HS-27A (cell line): ENCODE measurements at regions not wholly inside any gene's neighbourhood (a gene's known extent, or its start where the extent isn't known, plus 50 kb on each side); places are given as distances from the start of the nearest gene placed in this dataset.
"Not testable (repeated sequence)": the region's sequence is repeated elsewhere in the genome, so short reads cannot be mapped to it uniquely, and the experiment has no call there.

Source experiments
- DNase-seq: peaks from one replicate; pipeline ENCODE4 v3.0.0-alpha.2; 2012; ENCODE audit warnings: low read depth, missing footprints

DNA sequence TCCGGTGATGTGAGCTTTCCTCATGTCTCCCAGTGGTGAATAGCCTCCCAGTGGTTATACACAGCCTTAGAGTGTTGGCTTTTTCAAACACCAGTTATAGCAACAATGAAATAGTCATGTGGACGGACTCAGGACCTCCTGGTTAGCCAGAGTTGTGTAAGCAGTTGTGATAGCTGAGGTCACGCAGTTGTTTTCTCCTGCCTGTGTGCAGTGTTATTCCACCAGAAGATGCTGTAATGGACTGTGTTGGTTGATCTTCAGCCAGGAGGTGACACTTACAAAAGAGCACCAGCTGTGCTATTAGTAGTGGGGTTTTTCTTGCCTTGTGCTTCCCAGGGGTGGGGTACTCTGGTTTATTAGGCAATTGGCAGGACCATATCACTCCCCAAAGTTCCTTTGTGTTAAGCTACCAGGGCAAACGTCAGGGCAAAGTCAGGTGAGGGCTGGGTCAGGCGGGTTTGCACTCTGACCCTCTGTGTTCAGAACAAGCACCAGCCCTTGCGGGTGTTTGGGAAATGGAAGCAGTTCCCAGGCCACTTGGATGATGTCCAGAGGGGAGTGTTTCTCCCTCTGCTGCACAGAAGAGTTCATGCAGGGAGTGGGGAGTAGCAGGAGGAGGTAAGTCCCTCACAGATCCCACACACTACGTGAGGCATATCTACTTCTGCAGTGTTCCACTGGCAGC is 252.6 kb downstream of the TMEM47 start:
- no peak for DNase-seq

DNA sequence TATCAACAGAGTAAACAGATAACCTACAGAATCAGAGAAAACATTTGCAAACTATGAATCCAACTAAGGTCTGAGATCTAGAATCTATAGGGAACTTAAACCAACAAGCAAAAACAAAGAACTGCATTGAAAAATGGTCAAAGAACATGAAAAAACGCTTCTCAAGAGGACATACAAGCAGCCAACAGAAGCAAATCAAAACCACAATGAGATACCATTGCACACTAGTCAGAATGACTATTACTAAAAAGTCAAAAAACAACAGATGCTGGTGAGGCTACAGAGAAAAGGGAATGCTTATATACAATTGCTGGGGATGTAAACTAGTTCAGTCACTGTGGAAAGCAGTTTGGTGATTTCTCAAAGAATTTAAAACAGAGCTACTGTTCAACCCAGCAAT is 255.7 kb downstream of the TMEM47 start:
- DNase-seq = no peak

DNA sequence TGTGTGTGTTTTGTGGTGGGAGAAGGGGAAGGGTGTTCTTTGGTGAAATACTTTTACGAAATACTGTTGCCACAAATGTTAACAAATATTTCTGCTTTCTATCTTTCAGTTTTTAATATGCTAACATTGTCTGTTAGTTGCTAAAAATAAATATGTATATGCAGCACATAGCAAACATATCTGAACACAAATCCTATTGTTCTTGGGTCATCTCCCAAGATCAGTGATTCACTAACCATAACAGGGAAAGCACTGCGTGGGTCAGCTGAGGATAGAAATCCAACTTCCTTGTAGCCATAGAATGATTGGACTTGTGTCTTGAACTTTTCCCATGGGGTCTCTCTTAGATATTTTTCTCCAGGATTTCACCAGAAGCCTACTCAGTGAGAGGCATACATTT is 250.3 kb upstream of the FAM47A start:
- DNase-seq = no peak

DNA sequence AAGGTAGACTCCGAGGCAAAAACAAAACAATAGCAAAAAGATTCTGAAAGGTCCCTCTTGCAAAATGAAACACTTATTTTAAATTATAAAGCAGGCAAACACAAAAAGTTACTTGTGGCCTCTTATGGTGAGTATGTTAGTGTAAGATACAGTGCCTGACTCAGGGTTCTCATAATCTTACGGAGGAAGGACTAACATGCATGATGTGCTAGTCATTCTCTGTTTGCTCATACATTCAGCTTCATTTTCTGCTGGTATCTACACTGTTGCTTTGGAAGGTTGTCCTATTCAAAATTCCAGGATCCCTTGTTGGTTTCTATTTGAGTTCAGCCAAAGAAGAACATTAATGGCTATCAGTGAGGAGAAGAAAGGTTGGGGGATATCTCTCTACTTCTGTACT is 249.1 kb upstream of the FAM47A start:
- DNase-seq = no peak

DNA sequence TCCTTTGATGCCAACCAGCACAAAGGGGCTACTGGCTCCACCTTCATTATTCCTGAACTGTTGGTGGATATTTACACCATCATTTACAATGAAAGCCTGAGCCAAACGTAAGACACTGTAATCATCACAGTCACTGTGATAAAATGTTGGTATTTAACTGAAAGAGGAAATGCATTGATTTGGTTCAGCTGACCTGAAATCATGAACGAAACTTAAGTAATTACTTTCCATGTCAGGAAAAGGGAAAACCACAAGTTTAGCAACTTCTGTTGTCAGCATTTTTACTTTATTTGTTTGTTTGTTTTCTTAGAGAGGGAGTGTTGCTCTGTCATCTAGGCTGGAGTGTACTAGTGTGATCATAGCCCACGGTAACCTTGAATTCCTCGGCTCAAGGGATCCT is 247.8 kb upstream of the FAM47A start:
- no peak for DNase-seq

DNA sequence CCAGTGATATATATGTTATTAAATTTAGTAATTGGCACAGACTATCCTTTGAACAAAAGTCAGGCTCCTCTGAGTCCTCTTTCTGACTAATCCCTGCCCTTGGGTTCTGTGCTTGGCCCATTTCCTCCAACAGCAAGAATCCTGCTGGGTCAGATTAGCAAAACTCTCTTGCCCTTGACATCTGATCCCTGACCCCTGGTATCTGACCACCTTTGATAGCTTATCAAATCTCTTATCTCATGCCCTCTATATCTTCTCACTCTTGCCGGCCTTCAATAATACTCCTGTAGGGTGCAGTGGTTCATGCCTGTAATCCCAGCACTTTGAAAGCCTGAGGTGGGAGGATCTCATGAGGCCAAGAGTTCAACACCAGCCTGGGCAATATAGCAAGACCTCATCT is 245.5 kb upstream of the FAM47A start:
- no peak for DNase-seq

DNA sequence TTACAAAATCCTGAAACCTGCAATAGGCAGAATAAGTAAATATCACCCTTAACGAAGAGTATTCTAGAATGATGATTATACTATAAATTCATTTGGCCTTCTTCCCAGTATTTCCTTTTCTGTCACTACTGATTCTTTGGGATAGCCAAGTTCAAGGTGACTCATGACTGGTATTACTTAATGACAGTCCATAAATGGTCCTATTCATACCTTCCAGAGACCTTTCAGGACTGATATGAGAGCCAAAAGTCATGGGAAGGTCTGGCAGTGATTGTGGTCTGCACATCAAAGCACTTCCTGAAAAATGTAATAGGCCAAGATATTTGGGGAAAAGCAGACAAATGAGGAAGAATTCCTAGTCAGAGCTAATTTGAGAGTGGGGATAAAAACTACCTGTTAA is 239.6 kb upstream of the FAM47A start:
- no peak for DNase-seq

DNA sequence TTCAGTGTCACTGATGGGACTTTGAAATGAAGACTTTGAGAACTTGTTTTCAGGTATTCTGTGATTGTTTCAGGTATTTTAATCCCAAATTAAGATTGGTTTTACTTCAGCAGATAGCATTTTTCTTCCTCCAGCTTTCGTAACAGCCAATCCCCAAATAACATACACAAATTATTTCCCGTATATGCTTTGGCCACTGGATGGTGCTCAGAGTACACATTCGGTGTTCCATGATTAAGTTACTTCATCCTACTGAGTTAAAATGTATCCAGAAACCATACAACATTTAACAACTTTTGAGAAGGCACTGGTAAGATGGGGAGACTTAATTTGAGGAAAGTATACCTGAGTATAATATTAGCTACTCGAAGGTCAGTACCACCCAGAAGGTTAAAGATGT is 233.4 kb upstream of the FAM47A start:
- DNase-seq = no peak

DNA sequence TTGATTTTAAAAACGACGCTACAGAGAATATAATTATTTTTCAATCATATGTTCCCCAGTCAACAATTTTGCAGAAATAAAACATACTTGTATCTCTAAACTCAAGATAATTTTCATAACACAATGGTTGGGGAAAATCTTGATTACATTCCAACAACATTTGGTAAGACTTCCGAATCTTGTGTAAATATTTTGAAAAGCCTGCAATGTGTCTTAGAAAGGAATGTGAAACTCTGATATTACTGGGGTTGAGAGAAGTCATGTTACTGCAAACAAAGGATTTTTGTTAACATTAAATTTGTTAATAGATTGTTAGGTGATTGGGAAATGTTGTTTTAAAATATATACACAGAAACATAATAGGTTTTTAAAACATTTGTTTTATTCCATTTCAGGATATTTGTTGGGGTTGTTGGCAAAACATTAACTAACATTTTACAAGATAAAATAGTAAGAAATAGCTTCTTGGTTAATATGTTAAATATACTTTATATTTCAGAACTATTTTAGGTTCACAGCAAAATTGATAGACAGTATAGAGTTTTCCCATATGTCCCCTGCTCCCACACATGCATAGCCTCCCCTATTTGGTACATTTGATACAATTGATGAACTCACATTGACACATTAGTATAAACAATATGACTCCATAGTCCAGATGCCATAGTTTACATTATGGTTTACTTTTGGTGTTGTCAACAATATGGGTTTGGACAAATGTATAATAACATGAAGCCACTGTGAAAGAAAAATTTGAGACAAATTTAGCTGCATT is 218.6 kb upstream of the FAM47A start:
- DNase-seq = no peak

DNA sequence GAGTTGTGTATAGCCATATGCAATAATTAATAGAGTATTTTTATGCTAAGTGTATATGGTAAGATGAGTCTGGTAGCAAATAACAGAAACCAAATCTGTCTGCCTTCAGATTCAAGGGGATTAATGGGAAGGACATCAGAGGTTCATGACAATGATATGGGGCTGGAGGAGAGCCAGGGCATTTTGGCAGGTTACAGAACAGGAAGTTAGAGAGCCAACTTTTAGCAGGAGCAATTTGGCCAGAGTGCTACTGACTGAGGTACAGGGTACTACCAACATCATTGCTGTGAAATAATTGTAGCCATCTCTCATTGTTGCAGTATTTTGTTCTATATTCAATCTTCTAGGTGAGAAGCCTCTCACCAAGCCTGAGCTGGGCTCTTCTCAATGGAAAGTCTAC is 210.9 kb upstream of the FAM47A start:
- no peak for DNase-seq

DNA sequence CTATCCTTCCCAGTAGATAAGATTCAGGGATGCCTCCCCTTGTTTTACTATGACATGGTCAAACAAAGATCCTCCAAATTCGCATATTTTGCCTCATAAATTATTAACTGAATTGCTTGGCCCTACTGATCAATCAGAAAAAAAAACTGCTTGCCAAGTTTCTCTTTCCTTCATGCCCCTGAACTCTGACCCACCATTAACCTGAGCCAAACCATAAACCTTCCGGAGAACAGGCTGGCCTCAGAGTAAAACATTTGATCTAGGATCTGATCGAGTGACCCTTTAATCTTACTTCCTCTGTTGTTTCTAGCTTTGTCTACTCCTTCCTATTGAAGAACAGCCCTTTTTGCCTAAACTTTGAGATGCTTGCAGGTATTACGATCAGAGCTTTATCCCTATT is 209.7 kb upstream of the FAM47A start:
- DNase-seq = no peak

DNA sequence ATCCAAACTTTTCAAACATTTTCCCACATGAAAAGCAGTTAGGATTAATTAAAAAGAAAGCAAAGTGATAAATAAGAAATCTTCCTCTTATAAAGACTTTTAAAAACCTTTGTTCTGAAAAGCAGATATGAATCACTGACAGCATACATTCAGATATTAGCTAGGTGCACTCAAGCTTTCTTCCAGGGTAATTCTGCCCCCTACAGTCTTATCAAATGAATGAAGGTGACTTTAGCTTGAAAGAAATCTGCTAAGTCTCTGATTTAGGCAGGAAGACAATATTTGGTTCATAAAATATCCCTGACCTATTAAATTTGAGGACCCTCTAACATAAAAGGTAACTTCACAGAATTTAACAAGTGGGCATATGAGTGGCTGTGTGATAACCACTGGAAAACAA is 209.1 kb upstream of the FAM47A start:
- no peak for DNase-seq

DNA sequence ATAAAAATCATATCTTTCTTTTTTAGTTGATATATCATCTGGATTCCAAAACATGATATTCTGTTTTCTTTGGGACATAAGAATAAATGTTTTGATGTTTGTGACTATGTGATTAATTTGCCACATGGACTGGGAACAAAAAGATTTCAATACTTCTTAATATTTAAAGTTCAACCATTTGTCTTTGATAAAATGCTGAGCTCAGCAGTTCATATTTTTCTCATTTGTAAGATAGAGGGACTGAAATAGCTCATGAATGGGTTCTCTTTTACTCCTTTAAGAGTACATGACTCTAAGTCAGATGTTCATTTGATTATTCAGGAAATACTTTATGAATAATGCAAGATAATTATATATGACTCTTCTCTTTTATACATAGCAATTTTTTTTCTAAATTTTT is 205.9 kb upstream of the FAM47A start:
- DNase-seq = no peak

DNA sequence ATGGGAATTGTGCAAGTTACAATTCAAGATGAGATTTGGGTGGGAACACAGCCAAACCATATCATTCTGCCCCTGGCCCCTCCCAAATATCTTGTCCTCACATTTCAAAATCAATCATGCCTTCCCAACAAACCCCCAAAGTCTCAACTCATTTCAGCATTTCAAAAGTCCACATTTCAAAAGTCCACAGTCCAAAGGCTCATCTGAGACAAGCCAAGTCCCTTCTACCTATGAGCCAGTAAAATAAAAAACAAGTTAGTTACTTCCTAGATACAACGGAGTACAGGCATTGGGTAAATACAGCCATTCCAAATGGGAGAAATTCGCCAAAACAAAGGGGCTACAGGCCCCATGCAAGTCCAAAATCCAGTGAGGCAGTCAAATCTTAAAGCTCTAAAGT is 203.3 kb upstream of the FAM47A start:
- not testable (repeated sequence) for DNase-seq

DNA sequence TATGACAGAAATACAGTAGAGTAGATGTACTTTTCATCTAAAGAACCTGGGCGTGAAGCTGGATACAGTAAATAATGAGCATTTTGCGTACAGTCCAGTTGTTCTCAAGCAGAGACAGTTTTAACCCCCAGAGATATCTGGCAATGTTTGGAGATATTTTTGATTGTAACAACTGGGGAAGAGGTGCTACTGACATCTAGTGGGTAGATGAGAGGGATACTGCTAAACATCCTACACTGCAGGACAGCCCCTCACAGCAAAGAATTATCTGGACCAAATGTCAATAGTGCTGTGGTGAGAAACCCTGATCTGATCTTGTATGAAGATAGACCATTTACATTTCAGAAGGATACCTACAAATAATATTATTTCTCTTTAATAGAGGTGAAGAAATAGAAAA is 200.2 kb upstream of the FAM47A start:
- DNase-seq = no peak

DNA sequence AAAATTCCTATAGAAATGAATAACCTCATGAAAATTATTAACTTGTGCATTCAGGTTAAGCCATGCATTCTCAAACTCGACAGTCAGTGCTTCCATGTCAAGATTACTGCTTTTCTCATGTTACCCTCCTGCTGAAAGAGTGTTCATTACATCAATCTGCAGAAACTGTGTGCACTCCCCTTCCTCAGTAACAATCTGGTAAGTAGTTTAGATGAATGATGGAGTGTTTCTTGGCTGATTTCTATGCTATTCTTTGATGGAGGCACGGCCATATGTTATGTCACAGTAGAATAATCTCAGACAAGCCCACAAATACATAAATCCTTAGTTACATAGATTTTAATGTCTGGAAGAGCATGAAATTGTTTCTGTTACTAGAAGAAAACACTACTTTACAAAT is 193.3 kb upstream of the FAM47A start:
- no peak for DNase-seq

DNA sequence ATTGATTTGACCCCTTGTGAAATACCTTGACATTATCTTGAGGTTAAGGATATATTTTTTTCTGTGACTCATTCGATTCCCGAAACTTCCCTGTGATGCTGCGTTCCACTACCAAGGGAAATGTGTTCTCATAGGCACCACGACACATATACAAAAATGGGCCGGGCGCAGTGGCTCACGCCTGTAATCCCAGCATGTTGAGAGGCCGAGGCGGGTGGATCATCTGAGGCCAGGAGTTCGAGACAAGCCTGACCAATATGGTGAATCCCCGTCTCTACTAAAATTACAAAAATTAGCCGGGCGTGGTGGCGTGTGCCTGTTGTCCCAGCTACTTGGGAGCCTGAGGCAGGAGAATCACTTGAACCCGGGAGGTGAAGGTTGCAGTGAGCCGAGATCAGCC is 188.3 kb upstream of the FAM47A start:
- DNase-seq = not testable (repeated sequence)

DNA sequence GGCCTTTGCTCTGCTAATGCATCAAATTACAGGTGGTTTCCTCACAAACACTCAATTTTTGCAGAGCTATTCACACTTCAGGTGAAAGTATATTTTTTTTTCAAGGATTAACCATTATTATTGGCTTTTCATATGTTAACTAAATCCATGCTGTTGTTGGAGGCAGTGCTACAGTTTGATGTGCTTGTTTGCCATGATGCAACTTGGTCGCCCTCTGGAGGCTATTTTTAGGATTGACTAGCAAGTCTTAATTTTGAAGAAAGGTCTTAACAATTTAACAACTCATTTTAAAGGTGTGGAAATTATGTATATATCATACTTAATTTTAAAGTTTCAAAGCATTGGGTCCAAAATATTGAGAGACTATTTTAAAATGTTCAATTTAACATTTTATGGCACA is 168.8 kb upstream of the FAM47A start:
- DNase-seq = no peak

DNA sequence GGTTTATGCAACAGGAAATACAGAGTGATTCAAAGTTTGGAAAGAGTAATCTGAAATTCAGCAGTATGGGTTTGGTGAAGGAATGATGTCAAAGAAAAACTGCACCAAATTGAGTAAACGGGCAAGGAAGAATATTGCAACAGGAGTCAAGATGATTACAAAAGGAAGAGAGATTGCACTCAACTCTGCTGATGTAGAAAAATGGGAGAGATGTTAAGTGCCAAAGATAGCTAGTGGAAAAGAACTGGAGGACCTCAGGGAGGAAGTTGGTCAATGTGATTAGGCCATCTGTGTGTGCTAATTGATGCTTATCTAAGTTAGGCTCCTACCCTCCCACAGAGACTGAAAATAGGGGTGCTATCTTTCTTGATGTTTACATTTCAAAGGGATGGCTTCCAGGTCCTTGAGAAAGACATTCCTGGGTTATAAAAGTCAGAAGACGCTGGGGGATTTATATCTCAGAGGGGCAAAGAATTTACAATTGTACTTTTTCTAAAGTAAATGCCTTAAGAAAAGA is 167.4 kb upstream of the FAM47A start:
- no peak for DNase-seq

DNA sequence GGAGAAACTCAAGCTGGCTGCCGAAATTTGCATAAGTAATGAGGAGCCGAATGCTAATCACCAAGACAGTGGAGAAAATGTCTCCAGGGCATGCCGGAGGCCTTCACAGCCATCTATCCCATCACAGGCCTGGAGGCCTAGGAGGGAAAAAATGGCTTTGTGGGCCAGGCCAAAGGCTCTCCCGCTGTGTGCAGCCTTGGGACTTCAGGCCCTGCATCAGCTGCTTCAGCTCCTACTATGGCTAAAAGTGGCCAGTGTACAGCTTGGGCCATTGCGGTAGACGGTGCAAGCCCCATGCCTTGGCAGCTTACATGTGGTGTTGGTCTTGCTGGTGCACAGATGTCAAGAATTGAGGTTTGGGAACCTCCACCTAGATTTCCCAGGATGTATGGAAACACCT is 162.6 kb upstream of the FAM47A start:
- no peak for DNase-seq

DNA sequence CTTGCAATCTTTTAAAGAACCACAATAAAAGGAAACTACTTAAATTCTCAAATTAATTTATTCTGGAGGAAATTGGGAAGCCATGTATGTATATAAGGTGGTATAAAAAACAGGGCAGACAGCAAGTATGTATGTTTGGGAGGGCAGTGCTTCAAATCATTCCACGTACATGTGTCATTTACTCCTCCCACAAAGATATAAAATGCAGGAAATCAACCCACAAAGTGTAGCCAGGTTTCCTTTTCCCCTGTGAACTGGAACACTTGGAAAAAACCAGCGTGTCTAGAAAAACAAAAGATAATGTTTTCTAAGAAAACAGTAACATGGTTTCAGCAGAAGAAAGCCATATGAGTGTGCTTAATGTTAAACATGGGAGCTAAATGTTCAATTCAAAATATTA is 156.7 kb upstream of the FAM47A start:
- no peak for DNase-seq

DNA sequence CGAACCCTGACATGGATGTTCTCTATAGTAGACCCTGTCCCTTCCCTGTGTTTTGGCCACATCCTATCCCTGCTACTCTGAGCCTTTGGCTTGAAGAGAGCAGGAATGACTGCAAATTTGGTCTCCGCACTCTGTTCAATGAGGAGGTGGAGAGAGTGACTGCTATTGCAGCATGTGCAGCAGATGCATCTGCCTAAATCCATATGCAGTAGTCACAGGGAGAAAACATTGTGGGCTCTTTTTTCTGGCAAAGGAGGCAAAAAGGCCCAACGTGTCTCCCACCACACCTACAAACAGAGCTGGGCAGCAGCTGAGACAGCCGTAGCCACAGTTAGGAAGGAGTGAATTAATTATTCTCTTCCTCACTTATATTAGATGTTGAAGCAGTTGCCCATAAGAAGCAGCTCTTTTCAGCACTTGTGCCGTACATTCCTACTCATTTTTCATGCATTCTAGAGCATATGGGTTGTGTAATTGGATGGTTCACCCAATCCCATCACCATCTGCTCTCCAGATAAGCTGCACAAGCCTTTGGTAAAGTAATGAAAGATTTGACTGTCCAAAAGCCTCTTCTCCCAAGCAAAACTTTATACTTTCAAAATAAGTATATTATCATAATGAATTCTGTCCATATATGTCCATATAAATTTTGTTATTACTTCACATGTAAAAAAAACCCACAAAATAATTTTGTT is 147.9 kb upstream of the FAM47A start:
- DNase-seq = no peak

DNA sequence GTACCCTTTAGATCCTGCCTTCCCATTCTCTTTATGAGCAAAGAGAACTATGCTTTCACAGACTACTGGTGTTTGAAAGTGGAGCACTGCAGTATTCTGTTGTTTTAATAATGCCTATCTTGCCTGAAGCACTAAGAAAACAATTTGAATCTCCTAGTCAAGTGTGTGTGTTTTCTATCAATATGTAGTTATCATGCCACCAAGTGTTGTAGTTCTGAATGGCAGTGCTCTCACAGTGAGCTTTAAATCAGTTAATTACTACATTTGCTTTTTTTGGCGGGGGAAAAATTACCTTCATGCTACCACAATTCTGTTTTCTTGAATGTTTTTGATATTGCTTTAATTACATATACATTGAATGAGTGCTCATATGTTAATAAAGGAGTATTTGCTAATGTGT is 143.6 kb upstream of the FAM47A start:
- DNase-seq = no peak
